Kidney (tissue), 13 donors: ENCODE measurements at regions not wholly inside any gene's neighbourhood (a gene's known extent, or its start where the extent isn't known, plus 50 kb on each side); places are given as distances from the start of the nearest gene placed in this dataset.

ENCODE experiments used
- DNase-seq, 5 donors: peaks; one replicate each; pipeline ENCODE4 v3.0.0-alpha.2; 2013 to 2020
- FAIRE-seq: peaks from 2 replicates; lab custom pipeline; 2012; peaks lifted over from hg19 to GRCh38; lab: Jason Lieb, UNC
- H3K27ac ChIP-seq, 2 donors: one replicate each; pipeline ENCODE4 v1.7.0; 2013; ENCODE audit warnings: low read depth in 2 of 2, low read length in 2 of 2, inconsistent platforms in 1 of 2
- H3K27me3 ChIP-seq: one replicate; pipeline ENCODE4 v1.7.1; 2013; ENCODE audit warnings: low read length, inconsistent platforms; ENCODE audit not compliant: control insufficient read depth, insufficient read depth
- H3K36me3 ChIP-seq, 3 donors: one replicate each; pipeline versions ENCODE4 v1.7.0 to v1.7.1; 2013; ENCODE audit warnings: low read length in 3 of 3, control low read depth in 1 of 3, inconsistent platforms in 1 of 3; ENCODE audit not compliant: insufficient read depth in 3 of 3, control insufficient read depth in 2 of 3
- H3K4me1 ChIP-seq, 3 donors: one replicate each; pipeline versions ENCODE4 v1.7.0 to v1.7.1; 2013; ENCODE audit warnings: low read length in 3 of 3, inconsistent platforms in 1 of 3, low read depth in 1 of 3; ENCODE audit not compliant: control insufficient read depth in 2 of 3, insufficient read depth in 2 of 3
- H3K4me3 ChIP-seq, 3 donors: one replicate each; pipeline versions ENCODE4 v1.7.0 to v1.8.1; 2013; ENCODE audit warnings: low read length in 3 of 3, control low read depth in 1 of 3, inconsistent platforms in 1 of 3
- H3K9ac ChIP-seq, 3 donors: one replicate each; pipeline versions ENCODE4 v1.7.0 to v1.7.1; 2013; ENCODE audit warnings: low read length in 3 of 3, control low read depth in 1 of 3, inconsistent platforms in 1 of 3
- H3K9me3 ChIP-seq, 3 donors: one replicate each; pipeline versions ENCODE4 v1.7.0 to v1.7.1; 2013; ENCODE audit warnings: low read length in 3 of 3, control low read depth in 1 of 3, inconsistent platforms in 1 of 3; ENCODE audit not compliant: control insufficient read depth in 2 of 3, insufficient read depth in 1 of 3
- intact Hi-C: fragments of 100-400 bp; cut with DNase I; formaldehyde crosslinking; loops from one replicate; pipeline ENCODE4 v1.11.1; 2022
- TF ChIP-seq, protein P1 (sequence below): IDR thresholded peaks from 3 replicates; pipeline ENCODE4 v1.5.1; 2012; ENCODE audit warnings: mild to moderate bottlenecking, moderate library complexity, borderline replicate concordance; ENCODE audit not compliant: insufficient read depth; ENCODE audit errors: extremely low read depth
- donor health status: control.
- donor health status: control.
- donor health status: control.
- donor health status: control.
- donor health status: control.
- donor health status: DM: yes; HTN: yes; CAD: no.
- donor health status: Normal renal cell carcinoma (clear cell type).

- H3K9ac ChIP-seq: no peak overlapping the region
- no peaks in the 10 kb centered on the region for H3K36me3 ChIP-seq
- no peaks in the 10 kb centered on the region for H3K4me1 ChIP-seq
- TF ChIP-seq, protein P1, sequence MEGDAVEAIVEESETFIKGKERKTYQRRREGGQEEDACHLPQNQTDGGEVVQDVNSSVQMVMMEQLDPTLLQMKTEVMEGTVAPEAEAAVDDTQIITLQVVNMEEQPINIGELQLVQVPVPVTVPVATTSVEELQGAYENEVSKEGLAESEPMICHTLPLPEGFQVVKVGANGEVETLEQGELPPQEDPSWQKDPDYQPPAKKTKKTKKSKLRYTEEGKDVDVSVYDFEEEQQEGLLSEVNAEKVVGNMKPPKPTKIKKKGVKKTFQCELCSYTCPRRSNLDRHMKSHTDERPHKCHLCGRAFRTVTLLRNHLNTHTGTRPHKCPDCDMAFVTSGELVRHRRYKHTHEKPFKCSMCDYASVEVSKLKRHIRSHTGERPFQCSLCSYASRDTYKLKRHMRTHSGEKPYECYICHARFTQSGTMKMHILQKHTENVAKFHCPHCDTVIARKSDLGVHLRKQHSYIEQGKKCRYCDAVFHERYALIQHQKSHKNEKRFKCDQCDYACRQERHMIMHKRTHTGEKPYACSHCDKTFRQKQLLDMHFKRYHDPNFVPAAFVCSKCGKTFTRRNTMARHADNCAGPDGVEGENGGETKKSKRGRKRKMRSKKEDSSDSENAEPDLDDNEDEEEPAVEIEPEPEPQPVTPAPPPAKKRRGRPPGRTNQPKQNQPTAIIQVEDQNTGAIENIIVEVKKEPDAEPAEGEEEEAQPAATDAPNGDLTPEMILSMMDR: no peak
- H3K27ac ChIP-seq: no peak overlapping the region
- no peak overlapping the region for H3K4me3 ChIP-seq
- intact Hi-C loops: no loop called here
- FAIRE-seq (no peak), DNase-seq (no peak)
- H3K27me3 ChIP-seq: no peaks in the 10 kb centered on the region
- H3K9me3 ChIP-seq: no peaks in the 10 kb centered on the region
These were observed 656.6 kb downstream of the UQCRFS1 start for GRCh38 chr19:28556371-28556770.

DNA sequence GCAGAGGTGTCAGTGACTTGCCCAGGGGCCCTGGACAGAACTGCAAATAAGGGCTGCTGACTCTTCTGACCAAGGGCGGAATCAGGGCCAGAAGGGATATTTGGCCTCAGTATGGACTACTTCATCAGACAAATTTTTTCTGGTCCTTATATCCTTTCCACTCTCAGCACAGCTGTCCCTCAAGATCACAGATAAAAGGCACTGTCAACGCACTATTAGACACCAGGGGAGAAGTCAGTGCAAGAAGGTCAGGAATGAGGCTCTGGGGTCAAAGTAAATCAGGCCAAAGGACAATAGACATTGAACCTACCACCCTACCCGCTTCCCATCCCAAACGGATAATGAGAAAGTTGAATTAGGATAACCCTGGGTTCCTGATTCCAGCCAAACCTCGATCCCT, 657.6 kb downstream of the UQCRFS1 start:
- TF ChIP-seq, protein P1: no peak
- H3K9ac ChIP-seq: no peak overlapping the region
- H3K4me1 ChIP-seq: no peaks in the 10 kb centered on the region
- DNase-seq: no peak
- H3K9me3 ChIP-seq: no peaks in the 10 kb centered on the region
- H3K36me3 ChIP-seq: no peaks in the 10 kb centered on the region
- H3K27me3 ChIP-seq: no peaks in the 10 kb centered on the region
- H3K4me3 ChIP-seq: no peak overlapping the region
- FAIRE-seq: no peak
- no peak overlapping the region for H3K27ac ChIP-seq
- intact Hi-C loops: no loop called here

GRCh38 chr19:28554321-28555091, 658.4 kb downstream of the UQCRFS1 start:
- no peaks in the 10 kb centered on the region for H3K4me1 ChIP-seq
- H3K4me3 ChIP-seq: no peak overlapping the region
- no peaks in the 10 kb centered on the region for H3K36me3 ChIP-seq
- H3K27ac ChIP-seq: no peak overlapping the region
- no peaks in the 10 kb centered on the region for H3K27me3 ChIP-seq
- DNase-seq: no peak
- no peak overlapping the region for H3K9ac ChIP-seq
- no peaks in the 10 kb centered on the region for H3K9me3 ChIP-seq
- TF ChIP-seq, protein P1: no peak
- FAIRE-seq: no peak
- intact Hi-C loops: no loop called here
